SK-N-SH treated with all-trans-retinoic acid at 6 μM for 48 hours (cell line): ENCODE measurements at regions not wholly inside any gene's neighbourhood (a gene's known extent, or its start where the extent isn't known, plus 50 kb on each side); places are given as distances from the start of the nearest gene placed in this dataset.

Source experiments
- CREB5 ChIP-seq: fragments of 250-450 bp; sonication (Bioruptor Pico); IDR thresholded peaks from 2 replicates; pipeline ENCODE4 v1.5.1; 2020; ENCODE audit warnings: low read depth, mild to moderate bottlenecking, moderate library complexity
- ISL1 ChIP-seq: fragments of 250-450 bp; sonication (Bioruptor Pico); IDR thresholded peaks from 2 replicates; pipeline ENCODE4 v2.1.2; 2022; ENCODE audit warnings: mild to moderate bottlenecking, moderate library complexity
- SNAI2 ChIP-seq: fragments of 250-450 bp; sonication (Bioruptor Pico); IDR thresholded peaks from 2 replicates; pipeline ENCODE4 v1.5.0; 2020; ENCODE audit warnings: mild to moderate bottlenecking, moderate library complexity
- ZC3H10 ChIP-seq: fragments of 250-450 bp; sonication (Bioruptor Pico); IDR thresholded peaks from 2 replicates; pipeline ENCODE4 v1.5.1; 2021; ENCODE audit warnings: mild to moderate bottlenecking, moderate library complexity
- ZFP3 ChIP-seq: fragments of 250-450 bp; sonication (Bioruptor Pico); IDR thresholded peaks from 2 replicates; pipeline ENCODE4 v1.5.0; 2020; ENCODE audit warnings: mild to moderate bottlenecking, moderate library complexity
- ZFP30 ChIP-seq: fragments of 450-650 bp; formaldehyde crosslinking; IDR thresholded peaks from 2 replicates; pipeline ENCODE4 v1.5.0; 2022; ENCODE audit warnings: mild to moderate bottlenecking, moderate library complexity

GRCh38 chr2:82735336-82735735, 1723.7 kb downstream of the SUCLG1 start:
- TF ChIP-seq SNAI2 = no peak
- no peak for TF ChIP-seq CREB5
- TF ChIP-seq ZFP3 (CRISPR knock-in tag) = no peak
- TF ChIP-seq ISL1 (CRISPR knock-in tag) = no peak
- TF ChIP-seq ZC3H10 (CRISPR knock-in tag) = no peak
- TF ChIP-seq ZFP30 = no peak
